Liver (tissue), 3 donors: ENCODE measurements at regions not wholly inside any gene's neighbourhood (a gene's known extent, or its start where the extent isn't known, plus 50 kb on each side); places are given as distances from the start of the nearest gene placed in this dataset.

Experiments
- CTCF ChIP-seq: fragments of 150-350 bp; IDR thresholded peaks from 2 replicates; pipeline ENCODE4 v1.5.1; 2017; ENCODE audit warnings: improper control_type of control experiment, low read depth, low read length; ENCODE audit not compliant: missing input control
- FOXA1 ChIP-seq: IDR thresholded peaks from 2 replicates; pipeline ENCODE4 v1.6.1; 2016; ENCODE audit warnings: antibody characterized with exemption
- GABPA ChIP-seq, 2 donors: IDR thresholded peaks in 1 of 2; conservative IDR thresholded peaks in 1 of 2; 2 replicates each; pipeline ENCODE4 v1.6.1; 2016; ENCODE audit warnings: antibody characterized with exemption in 2 of 2, mild to moderate bottlenecking in 1 of 2, moderate library complexity in 1 of 2
- JUND ChIP-seq, 2 donors: IDR thresholded peaks; 2 replicates each; pipeline ENCODE4 v1.6.1; 2016; ENCODE audit warnings: antibody characterized with exemption in 2 of 2
- MAX ChIP-seq: IDR thresholded peaks from 2 replicates; pipeline ENCODE4 v1.6.1; 2016; ENCODE audit warnings: antibody characterized with exemption
- RXRA ChIP-seq, 2 donors: IDR thresholded peaks; 2 replicates each; pipeline ENCODE4 v1.6.1; 2017 to 2018; ENCODE audit warnings: antibody characterized with exemption in 2 of 2, mild to moderate bottlenecking in 1 of 2
- TAF1 ChIP-seq: conservative IDR thresholded peaks from 2 replicates; pipeline ENCODE4 v1.6.1; 2016; ENCODE audit warnings: antibody characterized with exemption, mild to moderate bottlenecking
- ZBTB33 ChIP-seq: IDR thresholded peaks from 2 replicates; pipeline ENCODE4 v1.6.1; 2016; ENCODE audit warnings: antibody characterized with exemption
- donor health status: healthy.
- donor health status: healthy.

GRCh38 chr10:117936566-117936965, 110.2 kb downstream of the RAB11FIP2 start:
- TF ChIP-seq RXRA (IDR thresholded peaks at IDR 0.05) (no peak), JUND (IDR thresholded peaks at IDR 0.05) (no peak), CTCF (no peak), MAX (no peak), TAF1 (no peak), FOXA1 (no peak), GABPA (IDR thresholded peaks at IDR 0.05 in 1 of 2, conservative IDR thresholded peaks at IDR 0.05 in 1 of 2) (no peak), ZBTB33 (no peak)
